ENCODE measurements at regions not wholly inside any gene's neighbourhood (a gene's known extent, or its start where the extent isn't known, plus 50 kb on each side); places are given as distances from the start of the nearest gene placed in this dataset.

GRCh38 chr2:64289251-64289650 lies 145.0 kb upstream of the PELI1 start:
- 76 to 81% methylated on average over 5 of the region's 5 CpGs for WGBS, 2 donors
- intact Hi-C loops (cut with DNase I; ENCODE audit: low total_unique reads): no loop called here
- Histone ChIP-seq H3K36me3 (ENCODE audit: low read depth, missing control alignments) (no peaks in the 10 kb centered on the region), H3K4me1 (no peaks in the 10 kb centered on the region), H3K4me3 (no peak overlapping the region), H3K9me3 (no peaks in the 10 kb centered on the region), H3K27me3 (no peaks in the 10 kb centered on the region), H3K27ac (no peak overlapping the region)
- DNase-seq: no peak
- TF ChIP-seq CTCF (IDR thresholded peaks at IDR 0.05): no peak
- no peak for TF ChIP-seq POLR2A (IDR thresholded peaks at IDR 0.05)

GRCh38 chr2:64289737-64290136 lies 145.5 kb upstream of the PELI1 start:
- no peak for DNase-seq
- H3K27ac ChIP-seq: no peak overlapping the region
- intact Hi-C loops (cut with DNase I; ENCODE audit: low total_unique reads): no loop called here

GRCh38 chr2:64291181-64291580 lies 147.0 kb upstream of the PELI1 start:
- Histone ChIP-seq H3K4me1 (no peaks in the 10 kb centered on the region), H3K9me3 (no peaks in the 10 kb centered on the region), H3K4me3 (no peak overlapping the region), H3K27ac (no peak overlapping the region), H3K36me3 (ENCODE audit: low read depth, missing control alignments) (no peaks in the 10 kb centered on the region), H3K27me3 (no peaks in the 10 kb centered on the region)
- TF ChIP-seq CTCF (IDR thresholded peaks at IDR 0.05) (no peak), POLR2A (IDR thresholded peaks at IDR 0.05) (no peak)
- WGBS, 2 donors: 91 to 92% methylated on average over 1 of the region's 1 CpG
- DNase-seq: no peak
- intact Hi-C loops (cut with DNase I; ENCODE audit: low total_unique reads): no loop called here

More at GRCh38 chr2:64289737-64290136, 145.5 kb upstream of the PELI1 start:
- Histone ChIP-seq H3K9me3 (no peaks in the 10 kb centered on the region), H3K4me1 (no peaks in the 10 kb centered on the region), H3K36me3 (ENCODE audit: low read depth, missing control alignments) (no peaks in the 10 kb centered on the region), H3K27me3 (no peaks in the 10 kb centered on the region), H3K4me3 (no peak overlapping the region)
- WGBS, 2 donors: 90 to 94% methylated on average over 1 of the region's 1 CpG
- no peak for TF ChIP-seq CTCF (IDR thresholded peaks at IDR 0.05)

- Histone ChIP-seq H3K27ac (no peak overlapping the region), H3K4me3 (no peak overlapping the region), H3K36me3 (ENCODE audit: low read depth, missing control alignments) (no peaks in the 10 kb centered on the region), H3K9me3 (no peaks in the 10 kb centered on the region), H3K27me3 (no peaks in the 10 kb centered on the region), H3K4me1 (no peaks in the 10 kb centered on the region)
- intact Hi-C loops (cut with DNase I; ENCODE audit: low total_unique reads): no loop called here
- TF ChIP-seq CTCF (IDR thresholded peaks at IDR 0.05) (no peak), POLR2A (IDR thresholded peaks at IDR 0.05) (no peak)
- 68 to 81% methylated on average over 5 of the region's 5 CpGs for WGBS, 2 donors
- no peak for DNase-seq
These were observed 151.3 kb upstream of the PELI1 start for GRCh38 chr2:64295326-64296139.

- 22 to 35% methylated on average over 4 of the region's 4 CpGs for WGBS, 2 donors
- Histone ChIP-seq H3K27me3 (no peaks in the 10 kb centered on the region), H3K27ac (no peak overlapping the region), H3K4me3 (no peak overlapping the region), H3K36me3 (ENCODE audit: low read depth, missing control alignments) (no peaks in the 10 kb centered on the region), H3K4me1 (no peaks in the 10 kb centered on the region), H3K9me3 (no peaks in the 10 kb centered on the region)
- TF ChIP-seq POLR2A (IDR thresholded peaks at IDR 0.05) (no peak), CTCF (IDR thresholded peaks at IDR 0.05) (no peak)
- peak; percentile 41 for DNase-seq
- intact Hi-C loops (cut with DNase I; ENCODE audit: low total_unique reads): no loop called here
These were observed 151.9 kb upstream of the PELI1 start for GRCh38 chr2:64296140-64296480.
